ENCODE measurements at regions not wholly inside any gene's neighbourhood (a gene's known extent, or its start where the extent isn't known, plus 50 kb on each side); places are given as distances from the start of the nearest gene placed in this dataset.

- TF ChIP-seq RAD21 (conservative IDR thresholded peaks at IDR 0.05) (no peak), REST (IDR thresholded peaks at IDR 0.05; ENCODE audit: borderline replicate concordance) (no peak), MXI1 (conservative IDR thresholded peaks at IDR 0.05; ENCODE audit: poor library complexity, severe bottlenecking) (no peak), SMC3 (conservative IDR thresholded peaks at IDR 0.05; ENCODE audit: poor library complexity) (no peak)
Observed at GRCh38 chr4:155005395-155006090, 202.9 kb upstream of the NPY2R start.

GRCh38 chr4:155007660-155008176 lies 200.7 kb upstream of the NPY2R start:
- no peaks in the 10 kb centered on the region for H4K20me1 ChIP-seq (ENCODE audit: insufficient read depth)

More at GRCh38 chr4:155005395-155006090, 202.9 kb upstream of the NPY2R start:
- H3K36me3 ChIP-seq (ENCODE audit: insufficient read depth, low read length) = no peaks in the 10 kb centered on the region
- H3K9ac ChIP-seq (ENCODE audit: low read length) = no peak overlapping the region
- no peaks in the 10 kb centered on the region for H3K79me2 ChIP-seq (replicated peaks; ENCODE audit: insufficient read depth, low read length)
- no peak overlapping the region for H3K4me3 ChIP-seq (ENCODE audit: low read length)
- H3K27me3 ChIP-seq (ENCODE audit: insufficient read depth, low read depth, low read length) = no peaks in the 10 kb centered on the region
- no peaks in the 10 kb centered on the region for H3K9me2 ChIP-seq (ENCODE audit: insufficient read depth, low read length)
- H3F3A ChIP-seq (ENCODE audit: insufficient read depth, low read length, poor library complexity, severe bottlenecking) = no peaks in the 10 kb centered on the region
- no peak overlapping the region for H3K27ac ChIP-seq (ENCODE audit: low read length)
- no peak overlapping the region for H2AFZ ChIP-seq (ENCODE audit: low read depth, low read length)
- no peak overlapping the region for H3K4me2 ChIP-seq (ENCODE audit: low read length)
- H4K20me1 ChIP-seq (ENCODE audit: insufficient read depth) = no peaks in the 10 kb centered on the region
- no peaks in the 10 kb centered on the region for H3K9me3 ChIP-seq (ENCODE audit: low read length)

More at GRCh38 chr4:155007660-155008176, 200.7 kb upstream of the NPY2R start:
- H3K4me3 ChIP-seq (ENCODE audit: low read length) = no peak overlapping the region
- H3K79me2 ChIP-seq (replicated peaks; ENCODE audit: insufficient read depth, low read length) = no peaks in the 10 kb centered on the region
- no peaks in the 10 kb centered on the region for H3K9me2 ChIP-seq (ENCODE audit: insufficient read depth, low read length)
- no peaks in the 10 kb centered on the region for H3K9me3 ChIP-seq (ENCODE audit: low read length)
- H3K27me3 ChIP-seq (ENCODE audit: insufficient read depth, low read depth, low read length) = no peaks in the 10 kb centered on the region
- H3K9ac ChIP-seq (ENCODE audit: low read length) = no peak overlapping the region
- H3K36me3 ChIP-seq (ENCODE audit: insufficient read depth, low read length) = no peaks in the 10 kb centered on the region
- H3K27ac ChIP-seq (ENCODE audit: low read length) = no peak overlapping the region
- H3F3A ChIP-seq (ENCODE audit: insufficient read depth, low read length, poor library complexity, severe bottlenecking) = no peaks in the 10 kb centered on the region
- no peak overlapping the region for H2AFZ ChIP-seq (ENCODE audit: low read depth, low read length)
- TF ChIP-seq EP300 (conservative IDR thresholded peaks at IDR 0.05; ENCODE audit: poor library complexity, severe bottlenecking) (no peak), REST (IDR thresholded peaks at IDR 0.05; ENCODE audit: borderline replicate concordance) (no peak), SMC3 (conservative IDR thresholded peaks at IDR 0.05; ENCODE audit: poor library complexity) (no peak), EZH2 (IDR thresholded peaks at IDR 0.05; ENCODE audit: borderline replicate concordance, insufficient read depth, low read length, poor library complexity, severe bottlenecking) (no peak), TAF1 (IDR thresholded peaks at IDR 0.05; ENCODE audit: low read depth) (no peak), RAD21 (conservative IDR thresholded peaks at IDR 0.05) (no peak), POLR2AphosphoS5 (IDR thresholded peaks at IDR 0.05) (no peak), MXI1 (conservative IDR thresholded peaks at IDR 0.05; ENCODE audit: poor library complexity, severe bottlenecking) (no peak)
- TF ChIP-seq, protein P1, sequence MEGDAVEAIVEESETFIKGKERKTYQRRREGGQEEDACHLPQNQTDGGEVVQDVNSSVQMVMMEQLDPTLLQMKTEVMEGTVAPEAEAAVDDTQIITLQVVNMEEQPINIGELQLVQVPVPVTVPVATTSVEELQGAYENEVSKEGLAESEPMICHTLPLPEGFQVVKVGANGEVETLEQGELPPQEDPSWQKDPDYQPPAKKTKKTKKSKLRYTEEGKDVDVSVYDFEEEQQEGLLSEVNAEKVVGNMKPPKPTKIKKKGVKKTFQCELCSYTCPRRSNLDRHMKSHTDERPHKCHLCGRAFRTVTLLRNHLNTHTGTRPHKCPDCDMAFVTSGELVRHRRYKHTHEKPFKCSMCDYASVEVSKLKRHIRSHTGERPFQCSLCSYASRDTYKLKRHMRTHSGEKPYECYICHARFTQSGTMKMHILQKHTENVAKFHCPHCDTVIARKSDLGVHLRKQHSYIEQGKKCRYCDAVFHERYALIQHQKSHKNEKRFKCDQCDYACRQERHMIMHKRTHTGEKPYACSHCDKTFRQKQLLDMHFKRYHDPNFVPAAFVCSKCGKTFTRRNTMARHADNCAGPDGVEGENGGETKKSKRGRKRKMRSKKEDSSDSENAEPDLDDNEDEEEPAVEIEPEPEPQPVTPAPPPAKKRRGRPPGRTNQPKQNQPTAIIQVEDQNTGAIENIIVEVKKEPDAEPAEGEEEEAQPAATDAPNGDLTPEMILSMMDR (IDR thresholded peaks at IDR 0.05; ENCODE audit: poor library complexity, severe bottlenecking) = no peak
- no peak overlapping the region for H3K4me2 ChIP-seq (ENCODE audit: low read length)
